ENCODE measurements at regions not wholly inside any gene's neighbourhood (a gene's known extent, or its start where the extent isn't known, plus 50 kb on each side); places are given as distances from the start of the nearest gene placed in this dataset.

GRCh38 chr10:78199005-78199725, 165.5 kb downstream of the RPS24 start:
- no peaks in the 10 kb centered on the region for H3K4me1 Mint-ChIP-seq (ENCODE audit: unreplicated experiment)
- no peaks in the 10 kb centered on the region for H3K36me3 Mint-ChIP-seq (ENCODE audit: low read depth, unreplicated experiment)
- DNase-seq (ENCODE audit: low spot score), result no peak
- no peak overlapping the region for H3K27ac Mint-ChIP-seq (ENCODE audit: unreplicated experiment)
- H3K4me3 Mint-ChIP-seq (ENCODE audit: unreplicated experiment), result no peak overlapping the region
- H3K27me3 Mint-ChIP-seq (ENCODE audit: unreplicated experiment), result peaks cover 5% of the 10 kb centered on the region
- no peaks in the 10 kb centered on the region for H3K9me3 Mint-ChIP-seq (ENCODE audit: unreplicated experiment)
- no peak for TF ChIP-seq CTCF (IDR thresholded peaks at IDR 0.05; ENCODE audit: unreplicated experiment)

GRCh38 chr10:78199759-78200158, 166.1 kb downstream of the RPS24 start:
- H3K9me3 Mint-ChIP-seq (ENCODE audit: unreplicated experiment), result no peaks in the 10 kb centered on the region
- TF ChIP-seq CTCF (IDR thresholded peaks at IDR 0.05; ENCODE audit: unreplicated experiment), result no peak
- no peak overlapping the region for H3K4me3 Mint-ChIP-seq (ENCODE audit: unreplicated experiment)

DNA sequence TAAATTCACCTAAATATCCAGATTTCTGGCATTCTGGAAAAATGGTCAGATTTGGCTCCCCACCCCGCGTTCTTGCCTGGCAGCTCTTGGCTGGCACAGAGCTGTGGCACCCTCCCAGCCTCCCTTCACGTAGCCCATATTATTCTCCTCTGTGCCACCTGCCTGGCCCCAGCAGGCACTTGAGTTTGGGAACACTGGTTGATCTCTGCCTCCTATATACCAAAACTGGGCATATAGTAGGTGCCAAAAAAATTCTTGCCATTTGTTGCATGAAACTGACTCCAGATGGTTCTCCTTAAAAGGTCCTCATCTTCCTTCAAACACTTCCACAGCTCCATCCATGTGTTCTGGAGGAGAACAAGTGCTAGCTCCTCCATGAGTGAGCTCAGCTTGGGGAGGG, 167.0 kb downstream of the RPS24 start:
- Mint-ChIP-seq H3K27ac (ENCODE audit: unreplicated experiment) (no peak overlapping the region), H3K9me3 (ENCODE audit: unreplicated experiment) (no peaks in the 10 kb centered on the region), H3K4me3 (ENCODE audit: unreplicated experiment) (no peak overlapping the region), H3K4me1 (ENCODE audit: unreplicated experiment) (no peaks in the 10 kb centered on the region), H3K36me3 (ENCODE audit: low read depth, unreplicated experiment) (no peaks in the 10 kb centered on the region), H3K27me3 (ENCODE audit: unreplicated experiment) (peaks cover 9% of the 10 kb centered on the region)
- DNase-seq (ENCODE audit: low spot score), result no peak
- no peak for TF ChIP-seq CTCF (IDR thresholded peaks at IDR 0.05; ENCODE audit: unreplicated experiment)

More at GRCh38 chr10:78199759-78200158, 166.1 kb downstream of the RPS24 start:
- peaks cover 9% of the 10 kb centered on the region for H3K27me3 Mint-ChIP-seq (ENCODE audit: unreplicated experiment)
- H3K27ac Mint-ChIP-seq (ENCODE audit: unreplicated experiment), result no peak overlapping the region
- no peak for DNase-seq (ENCODE audit: low spot score)
- no peaks in the 10 kb centered on the region for H3K36me3 Mint-ChIP-seq (ENCODE audit: low read depth, unreplicated experiment)
- H3K4me1 Mint-ChIP-seq (ENCODE audit: unreplicated experiment), result no peaks in the 10 kb centered on the region

GRCh38 chr10:78202386-78202785, 168.7 kb downstream of the RPS24 start:
- no peak overlapping the region for H3K27ac Mint-ChIP-seq (ENCODE audit: unreplicated experiment)
- no peak for DNase-seq (ENCODE audit: low spot score)
- H3K4me3 Mint-ChIP-seq (ENCODE audit: unreplicated experiment), result no peak overlapping the region
- peaks cover 9% of the 10 kb centered on the region for H3K27me3 Mint-ChIP-seq (ENCODE audit: unreplicated experiment)
- no peaks in the 10 kb centered on the region for H3K36me3 Mint-ChIP-seq (ENCODE audit: low read depth, unreplicated experiment)
- no peaks in the 10 kb centered on the region for H3K4me1 Mint-ChIP-seq (ENCODE audit: unreplicated experiment)
- TF ChIP-seq CTCF (IDR thresholded peaks at IDR 0.05; ENCODE audit: unreplicated experiment), result no peak
- H3K9me3 Mint-ChIP-seq (ENCODE audit: unreplicated experiment), result no peaks in the 10 kb centered on the region

GRCh38 chr10:78203915-78204818, 170.5 kb downstream of the RPS24 start:
- no peaks in the 10 kb centered on the region for H3K4me1 Mint-ChIP-seq (ENCODE audit: unreplicated experiment)
- no peaks in the 10 kb centered on the region for H3K36me3 Mint-ChIP-seq (ENCODE audit: low read depth, unreplicated experiment)
- TF ChIP-seq CTCF (IDR thresholded peaks at IDR 0.05; ENCODE audit: unreplicated experiment), result no peak
- peaks cover 9% of the 10 kb centered on the region for H3K27me3 Mint-ChIP-seq (ENCODE audit: unreplicated experiment)
- no peak overlapping the region for H3K4me3 Mint-ChIP-seq (ENCODE audit: unreplicated experiment)
- H3K27ac Mint-ChIP-seq (ENCODE audit: unreplicated experiment), result no peak overlapping the region
- DNase-seq (ENCODE audit: low spot score), result no peak
- H3K9me3 Mint-ChIP-seq (ENCODE audit: unreplicated experiment), result no peaks in the 10 kb centered on the region
